ENCODE measurements at regions not wholly inside any gene's neighbourhood (a gene's known extent, or its start where the extent isn't known, plus 50 kb on each side); places are given as distances from the start of the nearest gene placed in this dataset.

DNA sequence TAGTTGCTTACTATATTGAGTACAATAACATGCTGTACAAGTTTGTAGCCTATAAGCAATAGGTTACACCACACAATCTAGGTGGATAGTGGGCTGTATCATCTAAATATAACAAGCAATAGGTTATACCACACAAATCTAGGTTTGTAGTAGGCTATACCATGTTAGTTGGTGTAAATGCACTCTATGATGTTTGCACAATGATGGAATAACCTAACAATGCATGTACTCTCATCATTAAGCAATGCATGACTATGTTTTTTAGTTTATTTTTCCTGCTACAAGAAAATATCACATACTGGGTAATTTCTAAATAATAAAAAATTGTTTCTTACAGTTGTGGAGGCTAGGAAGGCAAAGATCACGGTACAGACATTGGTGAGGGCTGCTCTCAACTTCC is 262.5 kb downstream of the SLITRK6 start:
- H3K27me3 Mint-ChIP-seq, result no peaks in the 10 kb centered on the region
- H3K9me3 Mint-ChIP-seq, result peaks cover 8% of the 10 kb centered on the region
- DNase-seq (no peak), ATAC-seq (ENCODE audit: low read depth) (no peak)
- H3K27ac Mint-ChIP-seq, result no peak overlapping the region
- POLR2A ChIA-PET, result no interaction called here
- no peaks in the 10 kb centered on the region for H3K36me3 Mint-ChIP-seq (ENCODE audit: low read depth)
- no peak overlapping the region for H3K4me3 Mint-ChIP-seq
- no peak for TF ChIP-seq CTCF (IDR thresholded peaks at IDR 0.05)
- H3K4me1 Mint-ChIP-seq, result no peaks in the 10 kb centered on the region
- intact Hi-C loops (cut with micrococcal nuclease), result no loop called here
- CTCF ChIA-PET, result no interaction called here

GRCh38 chr13:85535316-85536084 is 263.7 kb downstream of the SLITRK6 start:
- no peak for TF ChIP-seq CTCF (IDR thresholded peaks at IDR 0.05)
- no peaks in the 10 kb centered on the region for H3K27me3 Mint-ChIP-seq
- H3K36me3 Mint-ChIP-seq (ENCODE audit: low read depth), result no peaks in the 10 kb centered on the region
- intact Hi-C loops (cut with micrococcal nuclease), result no loop called here
- no peak for DNase-seq
- ATAC-seq (ENCODE audit: low read depth), result no peak
- no peaks in the 10 kb centered on the region for H3K4me1 Mint-ChIP-seq
- CTCF ChIA-PET, result no interaction called here
- H3K4me3 Mint-ChIP-seq, result no peak overlapping the region
- POLR2A ChIA-PET, result no interaction called here
- H3K27ac Mint-ChIP-seq, result no peak overlapping the region
- H3K9me3 Mint-ChIP-seq, result peaks cover 6% of the 10 kb centered on the region

GRCh38 chr13:85533911-85534310 is 265.3 kb downstream of the SLITRK6 start:
- TF ChIP-seq CTCF (IDR thresholded peaks at IDR 0.05), result no peak
- Mint-ChIP-seq H3K4me3 (no peak overlapping the region), H3K27me3 (no peaks in the 10 kb centered on the region), H3K4me1 (no peaks in the 10 kb centered on the region), H3K9me3 (peaks cover 8% of the 10 kb centered on the region), H3K36me3 (ENCODE audit: low read depth) (no peaks in the 10 kb centered on the region), H3K27ac (no peak overlapping the region)
- ChIA-PET CTCF (no interaction called here), POLR2A (no interaction called here)
- intact Hi-C loops (cut with micrococcal nuclease), result no loop called here
- no peak for ATAC-seq (ENCODE audit: low read depth)
- no peak for DNase-seq

DNA sequence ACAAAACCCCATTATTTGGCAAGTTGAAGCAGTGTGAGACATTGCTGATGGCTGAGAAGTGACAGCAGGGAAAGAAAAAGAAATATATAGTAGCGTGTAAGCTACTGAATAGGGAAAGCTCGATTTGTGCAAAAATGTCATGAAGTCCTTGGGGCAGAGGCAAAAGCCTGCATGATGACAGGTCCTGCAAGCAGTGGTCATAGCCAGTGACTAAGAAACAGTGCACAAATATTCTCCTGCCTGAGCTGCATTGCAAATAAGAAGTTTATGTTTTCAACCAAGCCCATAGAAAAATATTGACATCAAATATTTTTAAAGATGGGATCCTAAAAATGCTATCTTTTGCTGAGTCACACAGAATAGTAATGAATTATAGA is 270.0 kb downstream of the SLITRK6 start:
- Mint-ChIP-seq H3K27ac (no peak overlapping the region), H3K36me3 (ENCODE audit: low read depth) (no peaks in the 10 kb centered on the region), H3K4me3 (no peak overlapping the region), H3K4me1 (no peaks in the 10 kb centered on the region), H3K9me3 (peaks cover 8% of the 10 kb centered on the region), H3K27me3 (no peaks in the 10 kb centered on the region)
- ChIA-PET CTCF (no interaction called here), POLR2A (no interaction called here)
- TF ChIP-seq CTCF (IDR thresholded peaks at IDR 0.05), result no peak
- ATAC-seq (ENCODE audit: low read depth) (no peak), DNase-seq (no peak)
- intact Hi-C loops (cut with micrococcal nuclease), result no loop called here

DNA sequence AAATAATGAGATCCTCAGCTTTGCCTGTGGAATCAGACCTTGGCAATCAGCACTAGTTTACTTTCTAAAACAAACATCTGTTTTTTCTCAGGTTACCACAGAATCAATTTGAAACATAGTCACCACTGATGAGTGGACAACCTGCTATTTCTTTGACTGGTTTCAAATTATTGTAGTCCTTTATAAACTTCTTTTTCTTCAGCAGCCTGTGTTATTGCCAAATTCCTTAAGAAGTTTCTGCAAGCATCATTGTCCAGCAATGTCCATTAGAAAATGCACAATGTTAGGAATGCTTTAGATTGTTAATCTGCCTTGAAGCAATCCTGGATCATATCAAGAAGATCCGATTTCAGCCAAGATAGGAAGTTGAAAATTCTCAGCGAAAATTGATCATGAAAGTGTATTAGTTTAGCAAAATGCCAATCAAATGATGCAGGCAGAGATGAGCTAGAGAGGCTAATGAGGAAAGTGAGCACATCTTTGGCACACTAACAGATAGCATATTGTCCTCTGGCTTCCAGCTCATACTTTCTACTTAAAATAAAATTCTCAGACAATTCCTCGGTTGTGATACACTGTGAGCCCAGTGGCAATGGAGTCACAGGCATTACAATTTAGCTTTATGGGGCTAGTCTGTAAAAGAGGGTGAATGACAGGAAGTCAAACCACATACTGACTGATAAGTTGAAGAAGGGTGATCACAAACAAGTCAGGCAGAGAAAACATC is 270.6 kb downstream of the SLITRK6 start:
- no peaks in the 10 kb centered on the region for H3K36me3 Mint-ChIP-seq (ENCODE audit: low read depth)
- intact Hi-C loops (cut with micrococcal nuclease), result no loop called here
- POLR2A ChIA-PET, result no interaction called here
- DNase-seq (no peak), ATAC-seq (ENCODE audit: low read depth) (no peak)
- CTCF ChIA-PET, result no interaction called here
- no peak overlapping the region for H3K4me3 Mint-ChIP-seq
- no peak for TF ChIP-seq CTCF (IDR thresholded peaks at IDR 0.05)
- H3K4me1 Mint-ChIP-seq, result no peaks in the 10 kb centered on the region
- no peak overlapping the region for H3K27ac Mint-ChIP-seq
- no peaks in the 10 kb centered on the region for H3K27me3 Mint-ChIP-seq
- H3K9me3 Mint-ChIP-seq, result peaks cover 8% of the 10 kb centered on the region

Data from activated B cell treated with CpG ODN at 0.5 μM for 24 hours (primary cell).